ENCODE measurements at regions not wholly inside any gene's neighbourhood (a gene's known extent, or its start where the extent isn't known, plus 50 kb on each side); places are given as distances from the start of the nearest gene placed in this dataset.

GRCh38 chr22:25375683-25376082 is 156.2 kb downstream of the CRYBB2 start:
- TF ChIP-seq CTCF (IDR thresholded peaks at IDR 0.05) (no peak), POLR2A (IDR thresholded peaks at IDR 0.05) (no peak)
